NCI-H774 (cell line): ENCODE measurements at regions not wholly inside any gene's neighbourhood (a gene's known extent, or its start where the extent isn't known, plus 50 kb on each side); places are given as distances from the start of the nearest gene placed in this dataset.
"Not testable (repeated sequence)": the region's sequence is repeated elsewhere in the genome, so short reads cannot be mapped to it uniquely, and the experiment has no call there.

Experiments
- DNase-seq: peaks from one replicate; lab custom pipeline; 2025; lab: John Stamatoyannopoulos, UW

DNA sequence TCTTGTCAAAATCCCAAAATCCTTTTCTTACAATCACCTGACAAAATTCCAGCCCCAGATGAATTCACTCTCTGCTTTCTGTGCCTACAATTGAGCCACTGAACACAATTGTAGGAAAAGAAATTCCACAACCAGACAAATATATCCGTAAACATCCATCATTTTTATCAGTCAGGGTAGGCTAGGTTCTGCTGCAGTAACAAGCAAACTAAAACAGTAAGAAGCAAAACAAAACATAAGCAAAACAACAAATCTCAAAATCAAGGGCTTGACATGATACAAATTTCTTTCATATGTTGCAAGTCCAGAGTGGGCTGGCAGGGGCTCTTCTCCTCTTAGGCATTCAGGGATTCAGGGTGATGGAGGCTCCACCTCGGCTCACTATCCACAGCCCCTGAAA, 114.2 kb upstream of the MAN2A1 start:
- DNase-seq: no peak

DNA sequence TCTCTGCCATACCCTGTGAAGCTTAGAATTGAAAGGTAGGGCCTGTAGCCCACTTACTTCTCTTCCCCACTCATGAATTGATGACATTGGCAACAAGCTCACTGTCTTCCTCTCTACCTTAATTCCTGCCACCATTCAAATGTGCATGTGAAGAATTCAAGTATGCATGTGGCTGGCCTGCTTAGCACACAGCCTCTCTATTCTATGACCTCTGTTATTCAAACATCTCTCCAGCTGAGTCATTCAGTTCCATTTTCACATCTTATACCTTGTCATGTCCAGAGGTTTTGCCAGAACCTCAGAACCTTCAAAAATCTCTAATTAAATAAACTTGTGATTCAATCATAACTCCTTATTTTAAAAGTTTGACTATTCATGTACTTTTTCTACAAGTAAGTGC, 114.7 kb upstream of the MAN2A1 start:
- DNase-seq: no peak

DNA sequence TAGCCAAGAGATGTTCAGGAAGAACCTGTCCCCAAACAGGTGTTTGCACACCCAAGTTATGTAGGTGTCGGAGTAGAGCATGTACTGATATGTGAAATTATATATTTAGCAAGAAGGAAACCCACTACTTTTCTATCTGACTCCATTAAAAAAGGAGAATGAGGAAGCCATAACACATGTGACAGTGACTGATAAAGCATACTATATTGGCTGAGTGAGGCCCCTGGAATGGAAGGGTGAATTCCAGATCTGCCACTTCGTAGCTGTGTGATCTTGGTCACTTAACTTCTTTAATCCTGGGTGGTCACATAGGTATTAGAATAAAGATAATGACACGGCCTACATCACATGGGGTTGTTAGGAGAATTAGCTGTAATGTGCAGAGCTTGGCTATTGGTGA, 116.0 kb upstream of the MAN2A1 start:
- no peak for DNase-seq

DNA sequence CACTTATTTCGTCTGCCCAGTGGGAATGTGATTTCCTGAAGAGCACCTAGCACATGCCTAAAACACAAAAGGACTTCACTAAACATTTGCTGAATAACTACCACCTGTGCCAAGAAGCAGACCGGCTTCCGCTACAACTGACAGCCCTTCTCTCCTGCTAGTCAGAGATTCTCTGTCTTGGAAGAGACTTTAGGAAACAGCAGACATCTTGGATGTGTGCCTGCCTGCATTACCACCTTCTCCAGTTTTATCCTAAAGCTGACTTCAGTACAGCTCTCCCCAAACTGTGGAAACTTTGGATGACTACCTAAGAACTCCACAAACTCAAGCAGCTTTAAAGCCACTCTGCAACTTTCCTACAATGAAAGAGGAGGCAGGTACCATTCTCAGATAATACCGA, 116.5 kb upstream of the MAN2A1 start:
- DNase-seq: no peak

DNA sequence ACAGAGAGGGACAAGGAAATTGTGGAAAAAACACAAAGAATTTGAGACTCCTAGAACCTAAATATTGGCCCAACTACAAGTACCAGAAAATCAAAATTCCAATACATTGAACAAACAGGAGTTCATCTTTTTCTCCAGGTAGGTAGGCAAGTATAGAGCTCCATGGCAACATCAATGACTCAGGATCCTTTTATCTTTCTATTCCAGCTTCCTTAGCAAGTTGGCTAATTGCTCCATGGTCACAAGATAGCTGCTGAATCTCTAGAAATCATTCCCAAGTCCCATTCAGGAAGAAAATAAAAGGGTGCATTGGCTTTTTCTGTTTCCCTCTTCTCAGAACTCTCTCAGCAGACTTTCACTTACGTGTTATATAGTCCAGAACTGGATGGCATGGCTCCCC, 117.9 kb upstream of the MAN2A1 start:
- no peak for DNase-seq

DNA sequence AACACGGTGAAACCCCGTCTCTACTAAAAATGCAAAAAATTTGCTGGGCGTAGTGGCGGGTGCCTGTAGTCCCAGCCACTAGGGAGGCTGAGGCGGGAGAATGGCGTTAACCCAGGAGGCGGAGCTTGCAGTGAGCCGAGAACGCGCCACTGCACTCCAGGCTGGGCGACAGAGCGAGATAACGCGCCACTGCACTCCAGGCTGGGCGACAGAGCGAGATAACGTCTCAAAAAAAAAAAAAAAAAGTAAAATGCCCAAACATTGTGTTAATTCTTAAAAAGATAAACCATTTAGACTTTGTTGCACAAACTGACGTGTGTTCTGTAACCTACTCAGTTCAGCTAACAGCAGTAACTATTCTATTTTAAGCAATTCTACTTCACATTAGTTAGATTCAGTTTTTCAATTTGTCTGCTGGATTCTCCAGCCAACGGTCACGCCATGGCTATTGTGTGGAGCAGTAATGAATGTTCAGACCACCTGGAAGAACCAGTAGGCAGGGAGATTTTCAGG, 119.3 kb upstream of the MAN2A1 start:
- no peak for DNase-seq

DNA sequence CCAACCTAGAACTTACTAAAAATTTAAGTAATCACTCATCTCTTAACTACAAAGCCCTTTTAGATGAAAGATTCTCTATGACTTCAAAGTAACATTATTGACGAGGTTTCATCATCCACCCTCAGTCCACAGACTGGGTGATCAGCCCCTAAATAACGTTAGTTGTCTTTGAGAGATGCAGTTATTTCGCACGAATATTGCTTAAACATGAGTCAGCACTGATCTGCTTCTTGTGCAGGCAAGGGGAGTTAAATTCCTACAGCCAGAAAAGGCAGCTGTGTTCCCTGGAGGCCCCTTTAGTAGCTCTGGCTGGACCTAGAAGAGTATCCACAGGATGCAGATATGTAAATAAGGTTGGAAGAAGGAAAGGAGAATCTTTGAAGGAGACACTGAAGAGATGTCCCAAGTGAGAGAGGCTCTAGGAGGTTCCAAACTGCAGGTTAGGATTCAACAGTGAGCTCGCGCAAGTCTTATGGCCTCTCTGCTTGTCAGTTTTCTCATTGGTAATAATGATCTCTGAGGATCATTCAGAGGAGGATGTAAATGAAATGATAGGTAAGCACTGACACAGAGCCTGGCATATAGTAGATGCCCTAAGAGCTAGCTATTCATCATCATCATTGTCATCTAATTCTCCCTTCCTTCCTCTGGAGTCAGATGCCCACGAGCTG, 122.2 kb upstream of the MAN2A1 start:
- DNase-seq: no peak

DNA sequence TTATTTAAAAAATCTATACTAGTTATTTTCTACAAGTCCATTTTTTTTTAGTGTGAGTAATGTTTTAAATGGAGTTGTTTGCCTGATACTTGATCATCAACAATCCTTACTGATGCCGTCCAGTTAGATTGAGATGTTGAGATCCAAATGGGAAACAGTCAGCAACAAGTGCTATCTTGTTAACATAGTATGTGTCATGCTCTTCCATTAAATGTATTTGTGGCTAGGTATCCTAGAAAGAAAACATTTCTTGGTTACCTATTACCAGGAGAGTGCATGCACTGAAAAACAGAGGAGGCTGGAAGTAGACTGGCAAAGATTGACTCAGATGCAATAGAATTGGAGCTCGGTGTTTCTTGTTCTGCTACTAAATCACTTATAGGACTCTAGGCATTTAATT, 123.4 kb upstream of the MAN2A1 start:
- no peak for DNase-seq

DNA sequence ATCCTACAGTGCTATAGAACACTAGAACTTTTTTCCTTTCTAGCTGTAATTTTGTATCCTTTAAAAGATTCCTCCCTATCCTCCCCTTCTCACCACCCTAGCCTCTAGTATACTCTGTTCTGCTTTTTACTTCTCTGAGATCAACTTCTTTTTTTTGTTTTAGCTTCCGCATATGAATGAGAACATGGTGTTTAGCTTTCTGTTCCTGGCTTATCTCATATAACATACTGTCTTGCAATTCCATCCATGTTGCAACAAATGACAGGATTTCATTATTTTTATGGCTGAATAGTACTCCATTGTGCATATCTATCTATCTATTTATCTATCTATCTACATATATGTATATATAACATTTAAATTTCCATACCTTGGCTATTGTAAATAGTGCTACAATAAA, 126.0 kb upstream of the MAN2A1 start:
- DNase-seq: no peak

DNA sequence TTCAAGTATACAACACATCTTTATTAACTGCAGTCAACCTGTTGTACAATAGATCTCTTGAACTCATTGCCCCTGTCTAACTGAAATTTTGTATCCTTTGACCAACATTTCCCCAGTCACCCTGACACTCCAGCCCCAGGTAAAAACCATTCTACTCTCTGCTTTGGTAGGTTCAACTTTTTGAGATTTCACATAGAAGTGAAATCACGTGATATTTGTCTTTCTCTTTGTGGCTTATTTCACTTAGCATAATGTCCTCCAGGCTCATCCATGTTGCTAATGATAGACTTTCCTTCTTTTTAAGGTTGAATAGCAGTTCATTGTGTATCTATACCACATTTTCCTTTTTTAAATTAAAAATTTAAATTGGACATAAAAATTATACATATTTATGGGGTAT, 126.5 kb upstream of the MAN2A1 start:
- DNase-seq: no peak

DNA sequence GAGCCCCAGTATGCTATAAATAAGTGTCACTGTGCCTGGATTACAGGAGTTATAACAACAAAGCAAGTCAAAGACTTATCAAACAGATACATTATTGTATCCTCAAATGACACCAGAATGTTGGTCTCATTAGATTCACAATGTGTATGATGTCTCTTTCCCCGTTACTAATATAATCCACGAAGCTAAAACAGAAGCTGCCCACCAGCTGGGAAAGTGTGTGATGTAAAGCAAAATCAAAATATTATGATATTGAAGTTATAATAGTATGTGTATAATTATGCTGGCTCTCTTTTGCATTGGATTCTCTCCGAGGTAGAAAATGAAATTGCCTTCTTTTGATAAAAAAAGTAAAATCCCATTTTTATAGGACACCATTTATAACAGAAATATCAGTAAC, 127.3 kb upstream of the MAN2A1 start:
- DNase-seq: no peak

DNA sequence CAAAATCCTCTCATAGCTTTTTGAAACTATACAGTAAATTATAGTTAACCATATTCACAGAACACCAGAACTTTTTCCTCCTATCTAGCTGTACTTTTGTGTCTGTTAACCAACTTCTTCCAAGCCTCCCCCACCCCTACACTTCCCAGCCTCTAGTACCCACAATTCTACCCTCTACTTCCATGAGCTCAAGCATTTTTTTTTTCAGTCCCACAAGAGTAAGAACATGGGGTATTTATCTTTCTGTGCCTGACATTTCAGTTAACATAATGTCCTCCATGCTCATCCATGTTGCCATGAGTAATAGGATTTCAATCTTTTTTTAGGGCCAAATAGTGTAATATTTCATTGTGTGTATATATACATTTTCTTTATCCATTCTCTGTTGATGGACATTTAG, 128.3 kb upstream of the MAN2A1 start:
- no peak for DNase-seq

DNA sequence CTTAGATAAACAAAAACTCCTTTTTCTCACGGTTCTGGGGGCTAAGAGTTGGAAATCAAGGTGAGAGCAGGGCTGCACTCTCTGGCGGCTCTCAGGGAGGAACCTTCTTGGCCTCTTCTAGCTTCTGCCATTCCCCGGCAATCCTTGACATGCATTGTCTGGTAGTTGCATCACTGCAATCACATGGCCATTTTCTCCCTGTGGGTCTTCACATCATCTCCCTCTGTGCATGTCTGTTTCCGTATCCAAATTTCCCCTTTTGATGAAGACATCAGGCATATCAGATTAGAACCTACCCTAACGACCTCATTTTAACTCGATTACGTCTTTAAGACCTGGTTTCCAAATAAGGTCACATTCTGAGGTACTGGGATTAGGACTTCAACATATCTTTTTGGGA, 129.2 kb upstream of the MAN2A1 start:
- no peak for DNase-seq

DNA sequence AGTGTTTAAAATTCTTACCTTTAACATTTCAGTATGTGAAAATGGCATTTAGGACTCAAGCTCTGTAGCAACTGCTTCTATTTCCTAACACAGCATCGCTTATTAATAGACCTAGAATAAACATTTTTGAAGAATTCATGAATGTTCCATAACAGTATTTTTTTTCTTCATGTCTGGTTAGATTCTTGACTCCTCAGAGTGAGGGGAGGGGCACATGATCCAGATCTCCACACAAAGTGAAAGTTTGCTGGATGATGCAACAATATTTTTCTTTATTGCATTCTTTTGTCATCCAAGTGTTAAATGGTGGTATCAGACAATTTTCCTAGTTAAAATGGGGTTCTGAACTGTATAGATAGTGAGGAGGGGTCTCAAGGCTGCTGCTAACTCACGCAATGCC, 130.8 kb upstream of the MAN2A1 start:
- no peak for DNase-seq

DNA sequence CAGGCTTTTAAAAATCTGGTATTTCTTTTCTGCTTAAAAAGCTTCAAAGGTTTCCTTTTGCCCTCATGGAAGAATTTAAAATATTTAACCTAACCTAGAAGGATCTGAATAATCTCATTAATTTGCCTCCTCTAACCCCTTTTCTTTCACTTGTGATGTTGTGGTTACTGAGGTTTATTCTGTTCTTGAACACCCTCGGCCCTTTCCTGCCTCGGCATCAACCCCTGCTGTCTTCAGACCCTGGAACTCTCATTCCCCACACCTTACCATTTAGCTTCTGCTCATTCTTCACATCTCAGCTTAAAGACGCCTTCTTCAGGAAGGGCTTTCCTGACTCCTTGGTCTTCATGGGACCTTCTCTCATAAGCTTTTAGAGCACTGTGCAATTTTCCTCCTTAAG, 131.4 kb upstream of the MAN2A1 start:
- no peak for DNase-seq

DNA sequence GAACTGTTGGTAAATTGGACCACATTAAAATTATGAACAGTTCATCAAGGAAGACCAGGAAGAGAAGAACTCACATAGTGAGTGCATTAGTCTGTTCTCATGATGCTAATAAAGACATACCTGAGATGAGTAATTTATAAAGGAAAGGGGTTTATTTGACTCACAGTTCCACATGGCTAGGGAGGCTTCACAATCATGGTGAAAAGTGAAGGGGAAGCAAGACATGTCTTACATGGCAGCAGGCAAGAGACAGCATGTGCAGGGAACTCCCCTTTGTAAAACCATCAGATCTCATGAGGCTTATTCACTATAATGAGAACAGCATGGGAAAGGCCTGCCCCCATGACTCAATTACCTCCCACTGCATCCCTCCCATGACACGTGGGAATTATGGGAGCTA, 135.9 kb upstream of the MAN2A1 start:
- no peak for DNase-seq

DNA sequence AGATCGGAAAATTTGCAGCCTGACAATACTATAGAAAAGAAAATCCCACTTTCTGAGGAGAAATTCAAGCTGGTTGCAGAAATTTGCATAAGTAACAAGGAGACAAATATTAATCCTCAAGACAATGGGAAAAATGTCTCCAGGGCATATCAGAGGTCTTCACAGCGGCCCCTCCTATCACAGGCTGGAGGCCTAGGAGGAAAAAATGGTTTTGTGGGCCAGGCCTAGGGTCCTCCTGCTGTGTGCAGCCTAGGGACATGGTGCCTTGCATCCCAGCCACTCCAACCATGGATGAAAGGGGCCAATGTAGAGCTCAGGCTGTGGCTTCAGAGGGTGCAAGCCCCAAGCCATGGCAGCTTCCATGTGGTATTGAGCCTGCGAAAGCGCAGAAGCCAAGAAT, 138.5 kb upstream of the MAN2A1 start:
- not testable (repeated sequence) for DNase-seq

DNA sequence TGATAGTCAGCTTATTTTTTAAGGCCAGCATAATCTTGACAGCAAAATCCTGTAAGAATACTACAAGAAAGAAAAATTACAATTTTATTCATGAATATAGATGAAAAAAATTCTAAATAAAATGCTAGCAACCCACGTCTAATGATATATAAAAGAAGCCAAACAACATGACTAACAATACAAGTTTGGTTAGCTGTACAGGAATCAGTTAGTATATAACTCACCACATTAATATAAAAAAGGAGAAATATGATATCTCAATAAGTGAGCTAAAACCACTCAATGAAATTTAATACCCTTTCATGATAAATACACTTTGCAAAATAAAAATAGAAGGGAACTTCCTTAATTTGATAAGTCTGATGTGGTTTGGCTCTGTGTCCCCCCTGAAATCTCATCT, 139.7 kb upstream of the MAN2A1 start:
- DNase-seq: no peak

DNA sequence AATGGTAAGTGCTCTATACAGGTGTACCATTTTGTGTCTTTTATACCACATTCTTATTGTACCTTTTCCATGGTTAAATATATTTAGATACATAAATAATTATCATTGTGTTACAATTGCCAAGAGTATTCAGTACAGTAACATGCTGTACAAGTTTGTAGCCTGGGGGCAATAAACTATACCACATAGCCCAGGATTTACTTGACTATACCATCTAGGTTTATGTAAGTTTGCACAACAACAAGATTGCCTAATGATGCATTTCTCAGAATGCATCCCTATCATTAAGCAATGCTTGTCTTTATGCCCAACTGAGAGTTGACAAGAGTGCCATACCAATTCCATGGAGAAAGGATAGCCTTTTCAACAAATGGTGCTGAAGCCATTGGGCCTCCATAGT, 136.7 kb upstream of the PJA2 start:
- DNase-seq: no peak

DNA sequence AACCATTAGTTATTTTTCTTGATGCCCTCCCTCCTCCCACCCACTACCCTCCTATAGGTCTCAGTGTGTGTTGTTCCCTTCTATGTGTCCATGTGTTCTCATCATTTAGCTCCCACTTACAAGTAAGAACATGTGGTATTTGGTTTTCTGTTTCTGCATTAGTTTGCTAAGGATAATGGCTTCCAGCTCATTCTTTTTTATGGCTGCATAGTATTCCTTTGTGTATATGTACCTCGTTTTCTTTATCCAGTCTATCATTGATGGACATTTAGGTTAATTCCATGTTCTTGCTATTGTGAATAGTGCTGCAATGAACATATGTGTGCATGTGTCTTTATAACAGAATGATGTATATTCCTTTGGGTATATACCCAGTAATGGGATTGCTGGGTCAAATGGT, 135.1 kb upstream of the PJA2 start:
- DNase-seq: not testable (repeated sequence)

DNA sequence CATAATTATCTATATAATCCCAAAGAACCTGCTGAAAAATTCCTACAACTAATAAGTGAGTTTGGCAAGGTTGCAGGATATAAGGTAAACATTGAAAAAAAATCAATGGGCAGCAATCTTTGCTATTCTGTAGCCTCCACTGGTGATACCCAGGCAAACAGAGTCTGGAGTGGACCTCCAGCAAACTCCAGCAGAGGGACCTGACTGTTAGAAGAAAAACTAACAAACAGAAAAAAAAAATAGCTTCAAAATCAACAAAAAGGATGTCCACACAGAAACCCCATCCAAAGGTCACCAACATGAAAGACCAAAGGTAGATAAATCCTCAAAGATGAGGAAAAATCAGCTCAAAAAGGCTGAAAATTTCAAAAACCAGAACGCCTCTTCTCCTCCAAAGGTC, 128.9 kb upstream of the PJA2 start:
- DNase-seq: not testable (repeated sequence)

DNA sequence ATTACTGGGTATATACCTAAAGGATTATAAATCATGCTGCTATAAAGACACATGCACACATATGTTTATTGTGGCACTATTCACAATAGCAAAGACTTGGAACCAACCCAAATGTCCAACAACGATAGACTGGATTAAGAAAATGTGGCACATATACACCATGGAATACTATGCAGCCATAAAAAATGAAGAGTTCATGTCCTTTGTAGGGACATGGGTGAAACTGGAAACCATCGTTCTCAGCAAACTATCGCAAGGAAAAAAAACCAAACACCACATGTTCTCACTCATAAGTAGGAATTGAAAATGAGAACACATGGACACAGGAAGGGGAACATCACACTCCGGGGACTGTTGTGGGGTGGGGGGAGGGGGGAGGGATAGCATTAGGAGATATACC, 125.3 kb upstream of the PJA2 start:
- not testable (repeated sequence) for DNase-seq

DNA sequence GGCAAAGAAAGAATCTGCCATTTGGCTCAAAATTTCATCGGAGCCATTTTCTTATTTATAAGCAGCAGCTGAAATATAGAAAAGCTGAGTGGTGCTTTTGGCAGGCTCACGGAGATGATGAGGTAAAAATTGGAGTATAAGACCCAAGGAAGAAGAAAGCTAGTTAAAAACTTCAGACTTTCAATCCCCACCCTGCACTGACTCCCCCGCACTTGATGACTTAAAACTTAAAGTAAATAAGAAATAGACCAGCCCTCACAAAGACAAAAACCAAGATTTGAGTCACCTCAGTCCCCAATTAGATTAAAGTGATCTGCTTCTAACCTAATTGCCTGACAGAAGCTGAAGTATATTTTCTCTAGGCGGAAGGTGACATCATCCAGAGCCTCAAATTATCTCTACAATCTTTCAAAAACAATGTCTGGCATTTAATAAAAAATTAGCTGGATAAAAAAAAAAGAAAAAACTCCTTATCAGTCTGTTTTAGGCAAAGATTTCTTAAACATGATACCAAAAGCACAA, 124.0 kb upstream of the PJA2 start:
- DNase-seq: no peak

DNA sequence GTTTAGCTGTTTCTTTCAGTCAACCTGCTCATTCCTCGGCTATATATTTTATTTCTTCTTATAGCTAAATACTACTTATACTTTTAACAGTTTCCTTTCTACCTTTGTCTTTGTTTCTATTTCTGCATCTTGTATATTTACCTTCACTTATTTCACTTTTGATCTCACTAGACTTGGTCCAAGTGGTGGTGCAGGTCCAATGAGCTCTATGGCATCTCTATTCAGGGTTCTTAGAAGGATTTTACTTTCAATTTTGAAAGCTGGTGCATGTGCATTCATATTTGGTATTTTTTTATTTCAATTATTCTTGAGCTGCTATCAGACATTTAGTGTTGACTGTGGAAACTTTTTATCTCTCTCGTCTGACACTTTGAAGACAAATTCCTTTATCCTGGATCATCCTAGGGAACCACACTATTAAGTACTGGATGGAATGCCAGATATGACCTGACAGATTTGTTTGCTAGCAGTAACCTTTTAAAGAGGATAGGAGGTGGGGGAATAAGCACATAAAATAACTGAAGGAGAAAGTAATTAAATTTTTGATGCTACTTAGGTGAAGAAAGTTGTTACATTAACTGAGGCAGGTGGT, 123.1 kb upstream of the PJA2 start:
- DNase-seq: no peak
